MM.1S (cell line): ENCODE measurements at regions not wholly inside any gene's neighbourhood (a gene's known extent, or its start where the extent isn't known, plus 50 kb on each side); places are given as distances from the start of the nearest gene placed in this dataset.

ENCODE experiments used
- DNase-seq: peaks from one replicate; pipeline ENCODE4 v3.0.0-alpha.2; 2015
- H2AFZ ChIP-seq: fragments of 300-600 bp; sonication (generic); 2 replicates; pipeline ENCODE4 v1.6.0; 2016; ENCODE audit warnings: antibody characterized with exemption, low read length
- H3F3A ChIP-seq: fragments of 300-600 bp; sonication (generic); 2 replicates; pipeline ENCODE4 v1.6.1; 2016; ENCODE audit warnings: mild to moderate bottlenecking, antibody characterized with exemption, low read length, moderate library complexity, mixed read lengths; ENCODE audit not compliant: insufficient read depth
- H3K27ac ChIP-seq: fragments of 300-600 bp; sonication (generic); 2 replicates; pipeline ENCODE4 v1.5.1; 2016; ENCODE audit warnings: mild to moderate bottlenecking, low read length
- H3K27me3 ChIP-seq: fragments of 300-600 bp; sonication (generic); replicated peaks from 2 replicates; pipeline ENCODE4 v1.6.0; 2016; ENCODE audit warnings: low read length; ENCODE audit not compliant: insufficient read depth
- H3K36me3 ChIP-seq: fragments of 300-600 bp; sonication (generic); replicated peaks from 2 replicates; pipeline ENCODE4 v1.6.1; 2016; ENCODE audit warnings: mild to moderate bottlenecking, low read length, mixed read lengths; ENCODE audit not compliant: insufficient read depth
- H3K4me1 ChIP-seq: fragments of 300-600 bp; sonication (generic); 2 replicates; pipeline ENCODE4 v1.6.1; 2016; ENCODE audit warnings: low read length, mixed read lengths
- H3K4me2 ChIP-seq: fragments of 300-600 bp; sonication (generic); 2 replicates; pipeline ENCODE4 v1.6.0; 2016; ENCODE audit warnings: low read depth, low read length
- H3K4me3 ChIP-seq: fragments of 300-600 bp; sonication (generic); 2 replicates; pipeline ENCODE4 v1.5.1; 2016; ENCODE audit warnings: low read length, mixed read lengths
- H3K79me2 ChIP-seq: fragments of 300-600 bp; sonication (generic); 2 replicates; pipeline ENCODE4 v1.6.1; 2016; ENCODE audit warnings: mixed run types, low read length, mixed read lengths
- H3K9ac ChIP-seq: fragments of 300-600 bp; sonication (generic); 2 replicates; pipeline ENCODE4 v1.6.1; 2016; ENCODE audit warnings: low read length, mixed read lengths
- H3K9me2 ChIP-seq: fragments of 300-600 bp; sonication (generic); replicated peaks from 2 replicates; pipeline ENCODE4 v1.6.1; 2016; ENCODE audit warnings: mild to moderate bottlenecking, low read length, mixed read lengths; ENCODE audit not compliant: insufficient read depth
- H3K9me3 ChIP-seq: fragments of 300-600 bp; sonication (generic); replicated peaks from 2 replicates; pipeline ENCODE4 v1.6.1; 2016; ENCODE audit warnings: mild to moderate bottlenecking, low read length, mixed read lengths; ENCODE audit not compliant: insufficient read depth
- H4K20me1 ChIP-seq: fragments of 300-600 bp; sonication (generic); 2 replicates; pipeline ENCODE4 v1.6.1; 2016; ENCODE audit warnings: mild to moderate bottlenecking, low read length, moderate library complexity, mixed read lengths; ENCODE audit not compliant: insufficient read depth
- CTCF ChIP-seq: fragments of 300-600 bp; sonication (generic); IDR thresholded peaks from 2 replicates; pipeline ENCODE4 v1.5.1; 2016; ENCODE audit warnings: antibody characterized with exemption, low read length, mixed read lengths
- EZH2 ChIP-seq: fragments of 300-600 bp; sonication (generic); optimal IDR thresholded peaks from 2 replicates; pipeline ENCODE3; 2017; ENCODE audit warnings: low read depth, mild to moderate bottlenecking, antibody characterized with exemption, low read length, mixed read lengths
- EZH2phosphoT487 ChIP-seq: fragments of 300-600 bp; sonication (generic); IDR thresholded peaks from 2 replicates; pipeline ENCODE4 v1.6.1; 2018; ENCODE audit warnings: antibody characterized with exemption, low read length

- Histone ChIP-seq H3K9me2 (no peaks in the 10 kb centered on the region), H3K4me1 (peaks cover 4% of the 10 kb centered on the region; the same call in 1 of the 2 replicates), H4K20me1 (no peaks in the 10 kb centered on the region), H3K9me3 (no peaks in the 10 kb centered on the region), H3K27me3 (no peaks in the 10 kb centered on the region), H3F3A (0 out of 2 replicates have a peak, but pooled peaks cover 4% of the 10 kb centered on the region), H2AFZ (no peak overlapping the region), H3K27ac (no peak overlapping the region), H3K4me2 (no peak overlapping the region), H3K4me3 (no peak overlapping the region), H3K9ac (no peak overlapping the region), H3K79me2 (no peaks in the 10 kb centered on the region), H3K36me3 (no peaks in the 10 kb centered on the region)
- no peak for TF ChIP-seq EZH2phosphoT487
- no peak for TF ChIP-seq CTCF
- TF ChIP-seq EZH2: no peak
- no peak for DNase-seq
Observed at GRCh38 chr3:185309795-185310194, 53.1 kb upstream of the MAP3K13 start.

DNA sequence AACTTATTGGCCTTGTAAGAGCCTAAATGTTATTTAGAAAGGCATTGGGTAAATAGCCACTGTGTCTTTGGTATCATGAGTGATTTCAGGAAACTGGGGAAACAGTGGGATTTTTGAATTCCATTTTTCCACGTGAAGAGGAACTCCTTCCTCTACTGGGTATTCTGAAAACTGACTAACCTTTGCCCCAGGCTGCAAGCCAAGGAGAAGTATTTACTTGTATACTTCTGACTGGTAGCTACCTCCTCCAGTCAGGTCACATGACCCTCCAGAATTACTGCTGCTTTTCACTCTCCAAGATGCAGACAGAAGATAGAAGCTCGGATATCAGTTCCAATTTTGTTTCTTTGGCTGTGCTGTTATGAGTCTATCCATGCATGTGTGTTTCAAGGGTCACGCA, 50.9 kb upstream of the MAP3K13 start:
- no peaks in the 10 kb centered on the region for H3K9me2 ChIP-seq
- no peaks in the 10 kb centered on the region for H4K20me1 ChIP-seq
- no peak overlapping the region for H3K27ac ChIP-seq
- no peak overlapping the region for H2AFZ ChIP-seq
- H3F3A ChIP-seq: peaks cover 6% of the 10 kb centered on the region
- H3K4me1 ChIP-seq: peaks cover 6% of the 10 kb centered on the region; the same call in 1 of the 2 replicates
- H3K4me3 ChIP-seq: no peak overlapping the region
- H3K4me2 ChIP-seq: no peak overlapping the region
- no peak for DNase-seq
- TF ChIP-seq EZH2: no peak
- no peaks in the 10 kb centered on the region for H3K9me3 ChIP-seq
- H3K36me3 ChIP-seq: no peaks in the 10 kb centered on the region
- no peaks in the 10 kb centered on the region for H3K79me2 ChIP-seq
- no peaks in the 10 kb centered on the region for H3K27me3 ChIP-seq
- H3K9ac ChIP-seq: no peak overlapping the region
